AG04449 (cell line): ENCODE measurements at regions not wholly inside any gene's neighbourhood (a gene's known extent, or its start where the extent isn't known, plus 50 kb on each side); places are given as distances from the start of the nearest gene placed in this dataset.
"Not testable (repeated sequence)": the region's sequence is repeated elsewhere in the genome, so short reads cannot be mapped to it uniquely, and the experiment has no call there.

ENCODE experiments used
- CTCF ChIA-PET: fragments of 350-600 bp; formaldehyde crosslinking; extraction: SDS; loops from one replicate; lab custom pipeline; 2021; ENCODE audit warnings: antibody characterized with exemption; lab: Yijun Ruan, JAX
- POLR2A ChIA-PET: fragments of 400-600, 350-600 bp; formaldehyde crosslinking; extraction: SDS; loops from one replicate; lab custom pipeline; 2020; ENCODE audit warnings: antibody characterized with exemption, inconsistent platforms; lab: Yijun Ruan, JAX
- DNase-seq: peaks from one replicate; pipeline ENCODE4 v3.0.0-alpha.2; 2010; ENCODE audit warnings: low read depth, low spot score
- H3K4me3 ChIP-seq: 2 replicates; pipeline ENCODE4 v1.5.1; 2011; ENCODE audit warnings: low read depth, mild to moderate bottlenecking, control low read depth, low read length
- CTCF ChIP-seq: IDR thresholded peaks from one replicate; pipeline ENCODE4 v1.5.1; 2011; ENCODE audit warnings: mild to moderate bottlenecking, moderate library complexity, low read length, control low read depth, inconsistent platforms; ENCODE audit not compliant: insufficient read depth; ENCODE audit errors: missing control alignments

DNA sequence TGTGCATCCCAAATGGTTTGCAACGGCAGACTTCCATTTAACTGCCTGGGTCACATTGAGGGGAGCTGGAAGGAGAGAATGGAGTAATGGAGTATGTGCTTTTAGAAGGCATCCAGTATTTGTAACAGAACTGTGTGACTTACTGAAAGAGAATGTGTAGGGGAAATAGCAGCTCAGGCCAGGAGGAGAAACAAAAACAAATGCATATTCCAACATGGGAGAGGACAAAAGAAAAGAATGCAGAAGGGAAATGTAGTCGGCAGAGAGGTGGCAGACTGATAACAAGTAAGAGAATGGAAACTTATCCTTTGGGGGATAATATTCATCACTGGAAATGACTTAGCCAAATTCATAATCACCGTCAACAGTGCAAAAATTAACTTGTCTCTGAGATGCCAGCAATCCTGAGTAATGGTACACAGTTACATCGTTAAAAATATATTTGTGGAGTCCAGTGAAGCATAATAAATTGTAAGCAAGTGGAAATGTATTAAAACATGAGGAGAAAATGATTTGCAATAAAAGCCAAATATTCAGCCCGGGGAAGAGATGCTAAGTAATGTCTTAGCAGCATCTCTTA, 294.9 kb upstream of the SGO1 start:
- no peak for TF ChIP-seq CTCF
- ChIA-PET POLR2A (no interaction called here), CTCF (no interaction called here)
- DNase-seq: peak; percentile 9
- H3K4me3 ChIP-seq: no peak overlapping the region

- TF ChIP-seq CTCF: no peak
- ChIA-PET POLR2A (no interaction called here), CTCF (no interaction called here)
- DNase-seq: no peak
- H3K4me3 ChIP-seq: no peak overlapping the region
Observed at GRCh38 chr3:20478436-20478835, 292.4 kb upstream of the SGO1 start.

GRCh38 chr3:20464237-20464636, 278.2 kb upstream of the SGO1 start:
- H3K4me3 ChIP-seq, CTCF ChIA-PET, DNase-seq, POLR2A ChIA-PET: not testable (repeated sequence)

- H3K4me3 ChIP-seq: no peak overlapping the region
- POLR2A ChIA-PET: no interaction called here
- no peak for TF ChIP-seq CTCF
- CTCF ChIA-PET: no interaction called here
- no peak for DNase-seq
Observed at GRCh38 chr3:20462723-20463122, 276.7 kb upstream of the SGO1 start.

GRCh38 chr3:20462226-20462625, 276.2 kb upstream of the SGO1 start:
- ChIA-PET CTCF (no interaction called here), POLR2A (no interaction called here)
- no peak for TF ChIP-seq CTCF
- no peak for DNase-seq
- no peak overlapping the region for H3K4me3 ChIP-seq

DNA sequence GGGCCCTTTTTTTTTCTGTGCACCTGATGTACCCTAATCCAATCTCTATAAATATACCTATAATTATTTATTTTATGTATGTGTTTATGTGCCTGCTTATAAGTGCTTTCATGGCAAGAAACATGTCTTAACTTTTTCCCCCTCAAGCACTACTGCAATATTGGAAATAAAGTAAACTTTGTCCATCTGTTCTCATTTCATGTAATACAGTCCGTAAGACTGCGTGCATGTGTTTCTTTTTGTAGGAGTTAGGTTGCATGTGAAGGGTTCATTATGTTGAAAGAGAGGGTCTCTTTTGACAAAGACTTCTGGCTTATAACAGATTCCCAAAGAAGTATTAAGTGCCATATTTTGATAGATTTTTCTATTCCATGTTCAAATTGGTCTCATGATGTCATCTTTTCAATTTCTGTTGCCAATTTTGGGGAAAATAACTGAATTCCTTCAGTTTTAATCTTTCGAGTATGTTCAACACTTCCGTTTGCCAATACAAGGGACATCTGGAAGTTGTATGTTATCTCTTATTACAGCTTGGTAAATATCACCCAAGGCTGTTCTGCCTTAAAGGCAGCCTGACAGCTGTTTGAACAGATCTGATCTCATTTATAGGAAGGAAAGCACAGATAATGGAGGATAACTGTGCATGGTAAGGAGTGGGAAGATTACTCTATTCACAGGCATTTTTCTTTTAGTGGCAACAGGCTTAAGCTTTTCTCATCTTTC, 273.1 kb upstream of the SGO1 start:
- ChIA-PET CTCF (interaction anchor here (1.6 kb wide), 1 partner anchor 12 kb away, joined by 5 read pairs; no protein-coding TSS in a partner anchor), POLR2A (no interaction called here)
- H3K4me3 ChIP-seq: no peak overlapping the region
- no peak for TF ChIP-seq CTCF
- DNase-seq: no peak

GRCh38 chr3:20456511-20456910, 270.5 kb upstream of the SGO1 start:
- no peak for TF ChIP-seq CTCF
- no peak overlapping the region for H3K4me3 ChIP-seq
- ChIA-PET POLR2A (no interaction called here), CTCF (no interaction called here)
- DNase-seq: no peak
